ENCODE measurements at regions not wholly inside any gene's neighbourhood (a gene's known extent, or its start where the extent isn't known, plus 50 kb on each side); places are given as distances from the start of the nearest gene placed in this dataset.

- no peak for TF ChIP-seq POLR2A (IDR thresholded peaks at IDR 0.05)
- TF ChIP-seq, protein P1, sequence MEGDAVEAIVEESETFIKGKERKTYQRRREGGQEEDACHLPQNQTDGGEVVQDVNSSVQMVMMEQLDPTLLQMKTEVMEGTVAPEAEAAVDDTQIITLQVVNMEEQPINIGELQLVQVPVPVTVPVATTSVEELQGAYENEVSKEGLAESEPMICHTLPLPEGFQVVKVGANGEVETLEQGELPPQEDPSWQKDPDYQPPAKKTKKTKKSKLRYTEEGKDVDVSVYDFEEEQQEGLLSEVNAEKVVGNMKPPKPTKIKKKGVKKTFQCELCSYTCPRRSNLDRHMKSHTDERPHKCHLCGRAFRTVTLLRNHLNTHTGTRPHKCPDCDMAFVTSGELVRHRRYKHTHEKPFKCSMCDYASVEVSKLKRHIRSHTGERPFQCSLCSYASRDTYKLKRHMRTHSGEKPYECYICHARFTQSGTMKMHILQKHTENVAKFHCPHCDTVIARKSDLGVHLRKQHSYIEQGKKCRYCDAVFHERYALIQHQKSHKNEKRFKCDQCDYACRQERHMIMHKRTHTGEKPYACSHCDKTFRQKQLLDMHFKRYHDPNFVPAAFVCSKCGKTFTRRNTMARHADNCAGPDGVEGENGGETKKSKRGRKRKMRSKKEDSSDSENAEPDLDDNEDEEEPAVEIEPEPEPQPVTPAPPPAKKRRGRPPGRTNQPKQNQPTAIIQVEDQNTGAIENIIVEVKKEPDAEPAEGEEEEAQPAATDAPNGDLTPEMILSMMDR (IDR thresholded peaks at IDR 0.05), result no peak
Observed at GRCh38 chr22:49324527-49325491, 502.9 kb downstream of the BRD1 start.

Data from esophagus squamous epithelium (tissue), 4 donors.